ENCODE measurements at regions not wholly inside any gene's neighbourhood (a gene's known extent, or its start where the extent isn't known, plus 50 kb on each side); places are given as distances from the start of the nearest gene placed in this dataset.

DNA sequence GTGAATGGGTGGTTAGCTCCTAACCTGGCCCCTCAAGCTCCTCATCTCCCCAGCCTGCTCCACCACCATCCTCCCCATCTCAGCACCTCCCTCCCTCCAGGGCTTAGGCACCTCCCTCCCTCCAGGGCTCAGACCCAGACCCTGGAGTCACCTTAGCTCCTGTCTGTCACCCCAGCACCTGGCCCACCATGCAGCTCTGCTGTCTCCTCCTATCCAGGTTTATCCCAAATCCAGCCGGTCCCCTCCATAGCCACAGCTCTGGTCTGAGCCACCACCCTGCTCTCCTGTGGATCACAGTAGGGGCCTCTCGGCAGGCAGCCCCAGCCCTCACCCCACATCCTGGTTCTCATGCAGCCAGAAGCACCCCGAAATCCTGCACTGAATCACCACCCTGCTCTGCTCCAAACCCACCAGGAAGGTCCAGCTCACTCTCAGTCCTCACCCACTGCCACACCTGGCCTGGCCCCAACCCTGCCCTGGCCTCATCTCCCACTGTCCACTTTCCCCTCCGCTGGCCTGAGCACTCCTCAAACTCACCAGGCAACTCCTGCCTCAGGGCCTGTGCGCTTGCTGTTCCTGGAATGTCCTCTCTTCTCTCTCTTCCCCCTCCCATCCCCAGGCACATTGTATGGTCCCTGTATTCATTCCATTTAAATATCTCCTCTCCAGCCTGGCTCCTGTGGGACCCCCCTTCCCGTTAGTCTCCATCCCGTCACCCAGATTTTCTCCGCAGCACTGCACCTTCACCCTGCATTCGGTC, 62.6 kb downstream of the DIO3 start:
- no peak overlapping the region for H3K9ac ChIP-seq (ENCODE audit: low read length)

GRCh38 chr14:101624536-101624935, 63.2 kb downstream of the DIO3 start:
- Histone ChIP-seq H3K79me2 (ENCODE audit: insufficient read depth, low read length) (no peaks in the 10 kb centered on the region), H4K20me1 (ENCODE audit: low read depth, low read length) (no peaks in the 10 kb centered on the region), H3K9me3 (ENCODE audit: insufficient read depth, low read length) (no peaks in the 10 kb centered on the region), H3F3A (ENCODE audit: insufficient read depth) (no peaks in the 10 kb centered on the region), H2AFZ (ENCODE audit: low read depth, low read length, severe bottlenecking) (no peak overlapping the region), H3K27me3 (ENCODE audit: low read length) (no peaks in the 10 kb centered on the region), H3K27ac (ENCODE audit: low read depth, low read length) (no peak overlapping the region), H3K9me2 (replicated peaks; ENCODE audit: insufficient read depth, low read length) (no peaks in the 10 kb centered on the region), H3K36me3 (ENCODE audit: low read length) (no peaks in the 10 kb centered on the region), H3K4me2 (ENCODE audit: low read depth, low read length, poor library complexity, severe bottlenecking) (no peak overlapping the region), H3K9ac (ENCODE audit: low read length) (no peak overlapping the region), H3K4me3 (ENCODE audit: insufficient read depth, low read length, poor library complexity, severe bottlenecking) (no peak overlapping the region)
- TF ChIP-seq EZH2phosphoT487 (conservative IDR thresholded peaks at IDR 0.05; ENCODE audit: low read length) (no peak), CTCF (IDR thresholded peaks at IDR 0.05; ENCODE audit: insufficient read depth, low read length, poor library complexity, severe bottlenecking) (no peak)

More for the DNA sequence above, 62.6 kb downstream of the DIO3 start:
- Histone ChIP-seq H3K27me3 (ENCODE audit: low read length) (0 out of 2 replicates have a peak, but pooled peaks cover 4% of the 10 kb centered on the region), H3K27ac (ENCODE audit: low read depth, low read length) (no peak overlapping the region), H3K36me3 (ENCODE audit: low read length) (no peaks in the 10 kb centered on the region), H3K9me2 (replicated peaks; ENCODE audit: insufficient read depth, low read length) (no peaks in the 10 kb centered on the region), H3K9me3 (ENCODE audit: insufficient read depth, low read length) (no peaks in the 10 kb centered on the region), H3K4me2 (ENCODE audit: low read depth, low read length, poor library complexity, severe bottlenecking) (no peak overlapping the region), H2AFZ (ENCODE audit: low read depth, low read length, severe bottlenecking) (no peak overlapping the region), H3K4me3 (ENCODE audit: insufficient read depth, low read length, poor library complexity, severe bottlenecking) (no peak overlapping the region), H3F3A (ENCODE audit: insufficient read depth) (no peaks in the 10 kb centered on the region), H4K20me1 (ENCODE audit: low read depth, low read length) (no peaks in the 10 kb centered on the region), H3K79me2 (ENCODE audit: insufficient read depth, low read length) (no peaks in the 10 kb centered on the region)
- TF ChIP-seq CTCF (IDR thresholded peaks at IDR 0.05; ENCODE audit: insufficient read depth, low read length, poor library complexity, severe bottlenecking) (no peak), EZH2phosphoT487 (conservative IDR thresholded peaks at IDR 0.05; ENCODE audit: low read length) (no peak)

DNA sequence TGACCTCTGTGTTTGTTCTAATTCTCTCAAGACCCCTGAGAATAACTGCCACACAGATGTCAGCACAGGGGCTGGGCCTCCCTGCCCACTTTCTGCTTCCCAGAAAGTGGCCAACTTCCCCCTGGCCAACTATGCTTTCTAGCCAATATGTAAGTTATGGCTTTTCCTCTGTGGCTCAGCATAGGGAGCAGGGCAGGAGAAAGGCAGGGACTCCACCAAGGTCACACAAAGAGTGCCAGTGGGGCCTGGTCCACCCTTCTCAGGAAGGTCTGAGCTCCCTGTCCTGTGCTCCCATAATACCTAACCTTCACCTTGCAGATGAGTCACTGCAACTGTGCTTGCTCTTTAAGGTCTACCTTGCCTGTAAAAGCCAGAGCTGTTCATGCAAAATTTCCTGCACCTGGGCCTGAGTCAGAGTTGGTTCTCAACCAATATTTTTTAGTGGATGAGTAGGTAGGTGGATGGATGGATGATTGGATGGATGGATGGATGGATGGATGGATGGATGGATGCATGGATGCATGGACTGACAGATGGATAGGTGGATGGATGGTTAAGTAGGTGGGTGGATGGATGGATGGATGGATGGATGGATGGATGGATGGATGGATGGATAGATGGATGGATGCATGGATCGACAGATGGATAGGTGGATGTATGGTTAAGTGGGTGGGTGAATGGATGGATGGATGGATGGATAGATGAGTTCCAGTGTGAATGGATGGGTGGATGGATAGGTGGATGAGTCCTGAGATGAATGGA, 64.2 kb downstream of the DIO3 start:
- no peak overlapping the region for H3K9ac ChIP-seq (ENCODE audit: low read length)
- no peaks in the 10 kb centered on the region for H3K36me3 ChIP-seq (ENCODE audit: low read length)
- H3K9me3 ChIP-seq (ENCODE audit: insufficient read depth, low read length) = no peaks in the 10 kb centered on the region
- H3K27me3 ChIP-seq (ENCODE audit: low read length) = no peaks in the 10 kb centered on the region
- no peak overlapping the region for H2AFZ ChIP-seq (ENCODE audit: low read depth, low read length, severe bottlenecking)
- H3F3A ChIP-seq (ENCODE audit: insufficient read depth) = no peaks in the 10 kb centered on the region
- H4K20me1 ChIP-seq (ENCODE audit: low read depth, low read length) = no peaks in the 10 kb centered on the region
- no peak overlapping the region for H3K27ac ChIP-seq (ENCODE audit: low read depth, low read length)
- no peak overlapping the region for H3K4me3 ChIP-seq (ENCODE audit: insufficient read depth, low read length, poor library complexity, severe bottlenecking)
- TF ChIP-seq EZH2phosphoT487 (conservative IDR thresholded peaks at IDR 0.05; ENCODE audit: low read length) = no peak
- TF ChIP-seq CTCF (IDR thresholded peaks at IDR 0.05; ENCODE audit: insufficient read depth, low read length, poor library complexity, severe bottlenecking) = no peak
- no peak overlapping the region for H3K4me2 ChIP-seq (ENCODE audit: low read depth, low read length, poor library complexity, severe bottlenecking)
- H3K9me2 ChIP-seq (replicated peaks; ENCODE audit: insufficient read depth, low read length) = no peaks in the 10 kb centered on the region
- H3K79me2 ChIP-seq (ENCODE audit: insufficient read depth, low read length) = no peaks in the 10 kb centered on the region
